IMR-90 (cell line): ENCODE measurements at regions not wholly inside any gene's neighbourhood (a gene's known extent, or its start where the extent isn't known, plus 50 kb on each side); places are given as distances from the start of the nearest gene placed in this dataset.

Experiments
- ATAC-seq: fragments of 200-7000 bp; cut with Tn5 transposase; 2 replicates; pipeline ENCODE4 v1.9.1; 2020; ENCODE audit warnings: low read depth, mild to moderate bottlenecking, moderate library complexity
- BruUV-seq: library from RNA; stranded (reverse); fragments of 400-500 nt; replicated peaks from 2 replicates; lab custom pipeline; 2021; lab: Mats Ljungman, UMichigan
- CTCF ChIA-PET: fragments of 300-600 bp; formaldehyde crosslinking; extraction: SDS; loops from one replicate; lab custom pipeline; 2021; ENCODE audit warnings: antibody characterized with exemption; lab: Yijun Ruan, JAX
- POLR2A ChIA-PET: fragments of 300-600 bp; sonication (Branson Sonifier 250); formaldehyde crosslinking; loops from one replicate; lab custom pipeline; 2022; ENCODE audit warnings: antibody characterized with exemption; ENCODE audit not compliant: unreplicated experiment; lab: Charles Lee
- DNase-seq: peaks from one replicate; pipeline ENCODE4 v3.0.0; 2013
- H2AFZ ChIP-seq: replicated peaks from 2 replicates; pipeline ENCODE3; 2013; ENCODE audit warnings: low read length, mild to moderate bottlenecking; ENCODE audit not compliant: poor library complexity
- H2AK5ac ChIP-seq: 2 replicates; pipeline ENCODE4 v1.6.1; 2013; ENCODE audit warnings: low read depth, low read length, inconsistent platforms
- H2AK9ac ChIP-seq: replicated peaks from 2 replicates; pipeline ENCODE3; 2013; ENCODE audit warnings: mild to moderate bottlenecking, low read depth, low read length, moderate library complexity; ENCODE audit not compliant: poor library complexity
- H2BK120ac ChIP-seq: 2 replicates; pipeline ENCODE4 v1.6.1; 2013; ENCODE audit warnings: low read depth, low read length, inconsistent platforms
- H2BK15ac ChIP-seq: 3 replicates; pipeline ENCODE4 v1.6.1; 2013; ENCODE audit warnings: low read depth, low read length, inconsistent platforms
- H2BK20ac ChIP-seq: 2 replicates; pipeline ENCODE4 v1.6.1; 2013; ENCODE audit warnings: low read depth, mild to moderate bottlenecking, inconsistent platforms, low read length, moderate library complexity
- H2BK5ac ChIP-seq: 2 replicates; pipeline ENCODE4 v1.6.1; 2013; ENCODE audit warnings: mild to moderate bottlenecking, low read depth, low read length, inconsistent platforms; ENCODE audit not compliant: poor library complexity, severe bottlenecking
- H3K14ac ChIP-seq: replicated peaks from 2 replicates; pipeline ENCODE4 v1.6.1; 2013; ENCODE audit warnings: low read depth, low read length, inconsistent platforms
- H3K18ac ChIP-seq: 2 replicates; pipeline ENCODE4 v1.6.1; 2013; ENCODE audit warnings: low read depth, low read length, control low read depth
- H3K23ac ChIP-seq: 2 replicates; pipeline ENCODE4 v1.6.1; 2013; ENCODE audit warnings: low read depth, low read length, inconsistent platforms
- H3K27ac ChIP-seq: 2 replicates; pipeline ENCODE4 v1.5.1; 2013; ENCODE audit warnings: mild to moderate bottlenecking, control low read depth, low read length; ENCODE audit not compliant: insufficient read depth
- H3K27me3 ChIP-seq: 2 replicates; pipeline ENCODE4 v1.6.1; 2013; ENCODE audit warnings: low read length; ENCODE audit not compliant: control insufficient read depth, insufficient read depth
- H3K36me3 ChIP-seq: 2 replicates; pipeline ENCODE4 v1.6.1; 2013; ENCODE audit warnings: low read length, mixed read lengths; ENCODE audit not compliant: control insufficient read depth, insufficient read depth
- H3K4ac ChIP-seq: 2 replicates; pipeline ENCODE4 v1.6.1; 2013; ENCODE audit warnings: low read depth, low read length, inconsistent platforms
- H3K4me1 ChIP-seq: 2 replicates; pipeline ENCODE4 v1.6.1; 2013; ENCODE audit warnings: low read length, mixed read lengths; ENCODE audit not compliant: control insufficient read depth, insufficient read depth
- H3K4me2 ChIP-seq: 2 replicates; pipeline ENCODE4 v1.6.1; 2013; ENCODE audit warnings: low read depth, mild to moderate bottlenecking, control low read depth, low read length, moderate library complexity
- H3K4me3 ChIP-seq: 2 replicates; pipeline ENCODE4 v1.5.1; 2013; ENCODE audit warnings: low read depth, mild to moderate bottlenecking, control low read depth, low read length, moderate library complexity; ENCODE audit not compliant: insufficient read depth
- H3K56ac ChIP-seq: 2 replicates; pipeline ENCODE4 v1.6.1; 2013; ENCODE audit warnings: low read length, inconsistent platforms; ENCODE audit not compliant: insufficient read depth; ENCODE audit errors: extremely low read depth
- H3K79me1 ChIP-seq, 2 experiments: 2 replicates each; pipeline ENCODE4 v1.6.1; 2013; ENCODE audit warnings: low read length in 2 of 2, inconsistent platforms in 1 of 2, low read depth in 1 of 2
- H3K9ac ChIP-seq: 2 replicates; pipeline ENCODE4 v1.6.1; 2013; ENCODE audit warnings: low read depth, low read length, control low read depth
- H3K9me1 ChIP-seq: 2 replicates; pipeline ENCODE4 v1.6.1; 2013; ENCODE audit warnings: low read length, inconsistent platforms; ENCODE audit not compliant: insufficient read depth
- H3K9me3 ChIP-seq: 2 replicates; pipeline ENCODE4 v1.6.1; 2013; ENCODE audit warnings: low read length; ENCODE audit not compliant: control insufficient read depth, insufficient read depth
- H4K20me1 ChIP-seq: 2 replicates; pipeline ENCODE4 v1.6.1; 2013; ENCODE audit warnings: low read length, inconsistent platforms; ENCODE audit not compliant: insufficient read depth
- H4K5ac ChIP-seq: 2 replicates; pipeline ENCODE4 v1.6.1; 2013; ENCODE audit warnings: mild to moderate bottlenecking, low read depth, low read length, control low read depth
- H4K8ac ChIP-seq, 2 experiments: 2 replicates each; pipeline ENCODE4 v1.6.1; 2013; ENCODE audit warnings: low read depth in 2 of 2, low read length in 2 of 2, control low read depth in 1 of 2, inconsistent platforms in 1 of 2
- H4K91ac ChIP-seq: 2 replicates; pipeline ENCODE4 v1.6.1; 2013; ENCODE audit warnings: low read depth, low read length, inconsistent platforms; ENCODE audit not compliant: insufficient read depth
- CEBPB ChIP-seq: IDR thresholded peaks from 2 replicates; pipeline ENCODE4 v1.6.1; 2012; ENCODE audit warnings: low read depth, low read length, improper control_type of control experiment
- CHD1 ChIP-seq: IDR thresholded peaks from 2 replicates; pipeline ENCODE4 v1.6.1; 2012; ENCODE audit warnings: low read depth, low read length, improper control_type of control experiment
- CTCF ChIP-seq: conservative IDR thresholded peaks from 2 replicates; pipeline ENCODE4 v1.5.1; 2012; ENCODE audit warnings: mild to moderate bottlenecking, low read depth, low read length, improper control_type of control experiment
- FOS ChIP-seq: fragments of 150-350 bp; IDR thresholded peaks from 2 replicates; pipeline ENCODE4 v1.6.1; 2016; ENCODE audit warnings: low read depth, low read length
- MAFK ChIP-seq: IDR thresholded peaks from 2 replicates; pipeline ENCODE4 v1.6.1; 2012; ENCODE audit warnings: low read depth, low read length, improper control_type of control experiment
- MAZ ChIP-seq: IDR thresholded peaks from 2 replicates; pipeline ENCODE4 v1.6.1; 2012; ENCODE audit warnings: low read depth, mild to moderate bottlenecking, low read length, improper control_type of control experiment, moderate library complexity, borderline replicate concordance
- MXI1 ChIP-seq: IDR thresholded peaks from 2 replicates; pipeline ENCODE4 v1.6.1; 2012; ENCODE audit warnings: low read depth, mild to moderate bottlenecking, low read length, moderate library complexity, borderline replicate concordance
- POLR2A ChIP-seq: IDR thresholded peaks from 2 replicates; pipeline ENCODE4 v1.6.1; 2012; ENCODE audit warnings: mild to moderate bottlenecking, low read depth, low read length
- RAD21 ChIP-seq: IDR thresholded peaks from 2 replicates; pipeline ENCODE4 v1.6.1; 2012; ENCODE audit warnings: low read length, improper control_type of control experiment
- RCOR1 ChIP-seq: IDR thresholded peaks from 2 replicates; pipeline ENCODE4 v1.6.1; 2012; ENCODE audit warnings: mild to moderate bottlenecking, low read length, improper control_type of control experiment; ENCODE audit not compliant: insufficient replicate concordance
- RFX5 ChIP-seq: IDR thresholded peaks from 2 replicates; pipeline ENCODE4 v1.8.0; 2012; ENCODE audit warnings: low read depth, mild to moderate bottlenecking, low read length, moderate library complexity
- SMC3 ChIP-seq: fragments of 150-350 bp; IDR thresholded peaks from 2 replicates; pipeline ENCODE4 v1.6.1; 2016; ENCODE audit warnings: low read depth, mild to moderate bottlenecking, antibody characterized with exemption, low read length, moderate library complexity
- USF2 ChIP-seq: fragments of 150-350 bp; IDR thresholded peaks from 2 replicates; pipeline ENCODE4 v1.6.1; 2017; ENCODE audit warnings: mild to moderate bottlenecking, antibody characterized with exemption, low read length, low read depth
- WGBS, 2 experiments: methylation state at CpG; one replicate each; pipeline versions ENCODE4 v1.1.5 to v1.1.7; 2013; ENCODE audit warnings: missing lambda C conversion rate in 2 of 2; ENCODE audit not compliant: insufficient read length in 1 of 2; ENCODE audit errors: extremely low coverage in 2 of 2; 5-methylcytosine and 5-hydroxymethylcytosine counted together
- dilution Hi-C: fragments of 300-500 bp; cut with HindIII; formaldehyde crosslinking; loops from one replicate; pipeline ENCODE4 v1.14.3; 2018; ENCODE audit warnings: low sequenced_read_pairs; ENCODE audit not compliant: unreplicated experiment
- in situ Hi-C: fragments of 300-500 bp; cut with MboI; formaldehyde crosslinking; loops from 3 replicates; pipeline ENCODE4 v1.14.3; 2019; ENCODE audit warnings: low sequenced_read_pairs, inconsistent platforms, mixed read lengths
- intact Hi-C: fragments of 100-400 bp; cut with micrococcal nuclease; formaldehyde crosslinking; loops from 2 replicates; pipeline ENCODE4 v1.10.0; 2022
- TF ChIP-seq, protein P1 (sequence below): fragments of 150-350 bp; IDR thresholded peaks from 2 replicates; pipeline ENCODE4 v1.6.1; 2016; ENCODE audit warnings: low read depth, mild to moderate bottlenecking, low read length, moderate library complexity, borderline replicate concordance

GRCh38 chr16:80081846-80082245 lies 458.9 kb upstream of the DYNLRB2 start:
- no peak overlapping the region for H4K5ac ChIP-seq
- no peak overlapping the region for H2AK9ac ChIP-seq
- H3K23ac ChIP-seq, result no peak overlapping the region
- ATAC-seq (no peak), DNase-seq (no peak)
- H2BK15ac ChIP-seq, result no peak overlapping the region
- no peak overlapping the region for H4K8ac ChIP-seq
- H3K9me1 ChIP-seq, result no peaks in the 10 kb centered on the region
- no peak overlapping the region for H3K9ac ChIP-seq
- H3K27ac ChIP-seq, result no peak overlapping the region
- ChIA-PET POLR2A (no interaction called here), CTCF (no interaction called here)
- no peak overlapping the region for H2AFZ ChIP-seq
- no peak overlapping the region for H3K56ac ChIP-seq
- H2BK120ac ChIP-seq, result no peak overlapping the region
- H2BK20ac ChIP-seq, result no peak overlapping the region
- H3K27me3 ChIP-seq, result no peaks in the 10 kb centered on the region
- dilution Hi-C loops, result no loop called here
- no peak overlapping the region for H3K18ac ChIP-seq
- in situ Hi-C loops, result no loop called here
- H3K79me1 ChIP-seq, result no peaks in the 10 kb centered on the region
- no peak overlapping the region for H3K4me2 ChIP-seq
- no peaks in the 10 kb centered on the region for H3K9me3 ChIP-seq
- H3K36me3 ChIP-seq, result no peaks in the 10 kb centered on the region
- H3K4ac ChIP-seq, result no peak overlapping the region
- no peak overlapping the region for H2BK5ac ChIP-seq
- intact Hi-C loops, result loop anchor here (5.0 kb wide), 1 partner anchor 85 kb away; no protein-coding TSS in a partner anchor
- H3K4me3 ChIP-seq, result no peak overlapping the region
- 20% methylated on average over 1 of the region's 5 CpGs; no CpG with 5 or more reads in 1 of the 2 experiments for WGBS, 2 experiments
- H3K4me1 ChIP-seq, result no peaks in the 10 kb centered on the region
- no peaks in the 10 kb centered on the region for H4K20me1 ChIP-seq
- H4K91ac ChIP-seq, result no peak overlapping the region
- BruUV-seq, result no TSS peak
- H3K14ac ChIP-seq, result no peak overlapping the region
- TF ChIP-seq CEBPB, result no peak
- no peak for TF ChIP-seq USF2
- no peak for TF ChIP-seq CHD1
- TF ChIP-seq RFX5, result no peak
- TF ChIP-seq MAZ, result no peak
- TF ChIP-seq MAFK, result no peak
- TF ChIP-seq POLR2A, result no peak
- TF ChIP-seq, protein P1, sequence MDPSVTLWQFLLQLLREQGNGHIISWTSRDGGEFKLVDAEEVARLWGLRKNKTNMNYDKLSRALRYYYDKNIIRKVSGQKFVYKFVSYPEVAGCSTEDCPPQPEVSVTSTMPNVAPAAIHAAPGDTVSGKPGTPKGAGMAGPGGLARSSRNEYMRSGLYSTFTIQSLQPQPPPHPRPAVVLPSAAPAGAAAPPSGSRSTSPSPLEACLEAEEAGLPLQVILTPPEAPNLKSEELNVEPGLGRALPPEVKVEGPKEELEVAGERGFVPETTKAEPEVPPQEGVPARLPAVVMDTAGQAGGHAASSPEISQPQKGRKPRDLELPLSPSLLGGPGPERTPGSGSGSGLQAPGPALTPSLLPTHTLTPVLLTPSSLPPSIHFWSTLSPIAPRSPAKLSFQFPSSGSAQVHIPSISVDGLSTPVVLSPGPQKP, result no peak
- no peak for TF ChIP-seq MXI1
- no peak for TF ChIP-seq CTCF
- TF ChIP-seq SMC3, result no peak
- TF ChIP-seq RCOR1, result no peak
- TF ChIP-seq RAD21, result no peak
- no peak for TF ChIP-seq FOS
- no peak overlapping the region for H2AK5ac ChIP-seq
